ENCODE measurements at regions not wholly inside any gene's neighbourhood (a gene's known extent, or its start where the extent isn't known, plus 50 kb on each side); places are given as distances from the start of the nearest gene placed in this dataset.
"Not testable (repeated sequence)": the region's sequence is repeated elsewhere in the genome, so short reads cannot be mapped to it uniquely, and the experiment has no call there.

GRCh38 chr4:173761938-173762337 is 231.9 kb upstream of the HAND2 start:
- ATAC-seq (no peak), DNase-seq (no peak)

GRCh38 chr4:173761236-173761635 is 231.2 kb upstream of the HAND2 start:
- ATAC-seq (no peak), DNase-seq (no peak)

- no peak for ATAC-seq
- DNase-seq: no peak
These were observed 228.1 kb upstream of the HAND2 start for GRCh38 chr4:173758132-173758531.

- DNase-seq (no peak), ATAC-seq (no peak)
These were observed 223.4 kb upstream of the HAND2 start for GRCh38 chr4:173753408-173753807.

GRCh38 chr4:173752610-173753230 is 222.7 kb upstream of the HAND2 start:
- DNase-seq: peak; percentile 35
- ATAC-seq: no peak

- DNase-seq (no peak), ATAC-seq (no peak)
These were observed 218.3 kb upstream of the HAND2 start for GRCh38 chr4:173748353-173748752.

- DNase-seq (no peak), ATAC-seq (no peak)
These were observed 217.7 kb upstream of the HAND2 start for GRCh38 chr4:173747537-173748257.

- DNase-seq (no peak), ATAC-seq (no peak)
These were observed 216.4 kb upstream of the HAND2 start for GRCh38 chr4:173746424-173746823.

- DNase-seq (no peak), ATAC-seq (no peak)
These were observed 215.7 kb upstream of the HAND2 start for GRCh38 chr4:173745765-173746164.

- ATAC-seq (no peak), DNase-seq (no peak)
These were observed 206.8 kb upstream of the HAND2 start for GRCh38 chr4:173736840-173737239.

- DNase-seq: no peak
- ATAC-seq: no peak
These were observed 205.6 kb upstream of the HAND2 start for GRCh38 chr4:173735585-173735984.

- no peak for ATAC-seq
- no peak for DNase-seq
These were observed 205.0 kb upstream of the HAND2 start for GRCh38 chr4:173735049-173735448.

GRCh38 chr4:173731257-173731656 is 201.2 kb upstream of the HAND2 start:
- ATAC-seq (no peak), DNase-seq (no peak)

- ATAC-seq: no peak
- no peak for DNase-seq
These were observed 192.0 kb upstream of the HAND2 start for GRCh38 chr4:173722075-173722474.

- not testable (repeated sequence) for DNase-seq, ATAC-seq
These were observed 188.5 kb upstream of the HAND2 start for GRCh38 chr4:173718504-173718903.

GRCh38 chr4:173717581-173717980 is 187.6 kb upstream of the HAND2 start:
- ATAC-seq (no peak), DNase-seq (no peak)

GRCh38 chr4:173714456-173714855 is 184.4 kb upstream of the HAND2 start:
- DNase-seq (no peak), ATAC-seq (no peak)

- ATAC-seq: no peak
- no peak for DNase-seq
These were observed 183.0 kb upstream of the HAND2 start for GRCh38 chr4:173713026-173713425.

GRCh38 chr4:173707658-173708419 is 177.8 kb upstream of the HAND2 start:
- ATAC-seq (no peak), DNase-seq (no peak)

GRCh38 chr4:173704201-173704600 is 174.2 kb upstream of the HAND2 start:
- DNase-seq (no peak), ATAC-seq (no peak)

- DNase-seq: no peak
These were observed 173.0 kb upstream of the HAND2 start for GRCh38 chr4:173703021-173703420.

GRCh38 chr4:173700650-173701049 is 170.6 kb upstream of the HAND2 start:
- DNase-seq (no peak), ATAC-seq (no peak)

More at GRCh38 chr4:173703021-173703420, 173.0 kb upstream of the HAND2 start:
- ATAC-seq: no peak

- ATAC-seq: no peak
- no peak for DNase-seq
These were observed 169.9 kb upstream of the HAND2 start for GRCh38 chr4:173699841-173700475.

Measured in stimulated activated naive CD8-positive, alpha-beta T cell treated with anti-CD3 and anti-CD28 coated beads, Interleukin-15, Interleukin-2, amounts not matched to agents 100 U/mL and 50 U/mL, for 24 hours (primary cell).